PC-9 (cell line): ENCODE measurements at regions not wholly inside any gene's neighbourhood (a gene's known extent, or its start where the extent isn't known, plus 50 kb on each side); places are given as distances from the start of the nearest gene placed in this dataset.

Experiments
- BruUV-seq: library from RNA; stranded (reverse); fragments of 400-500 nt; replicated peaks from 2 replicates; lab custom pipeline; 2021; lab: Mats Ljungman, UMichigan
- CTCF ChIA-PET: fragments of 300-600 bp; sonication (Branson Sonifier 250); formaldehyde crosslinking; loops from one replicate; lab custom pipeline; 2022; ENCODE audit warnings: antibody characterized with exemption; lab: Charles Lee
- POLR2A ChIA-PET: fragments of 300-600 bp; sonication (Branson Sonifier 250); formaldehyde crosslinking; loops from one replicate; lab custom pipeline; 2022; ENCODE audit warnings: antibody characterized with exemption; ENCODE audit not compliant: unreplicated experiment; lab: Charles Lee
- DNase-seq, 2 experiments: peaks; one replicate each; pipeline versions ENCODE4 v3.0.0 to v3.0.0-alpha.2; 2015 to 2022; ENCODE audit warnings: mixed read lengths in 1 of 2
- H2AFZ ChIP-seq: fragments of 200-600 bp; sonication (generic); 2 replicates; pipeline ENCODE4 v1.8.1; 2017; ENCODE audit warnings: antibody characterized with exemption
- H3F3A ChIP-seq: fragments of 200-600 bp; sonication (generic); 2 replicates; pipeline ENCODE4 v1.8.1; 2017; ENCODE audit warnings: antibody characterized with exemption, mild to moderate bottlenecking, low read depth; ENCODE audit not compliant: insufficient read depth
- H3K27ac ChIP-seq: fragments of 200-600 bp; sonication (generic); 2 replicates; pipeline ENCODE4 v1.6.1; 2016; ENCODE audit warnings: mixed run types
- H3K27me3 ChIP-seq: fragments of 200-600 bp; sonication (generic); 2 replicates; pipeline ENCODE4 v1.6.1; 2016; ENCODE audit warnings: low read depth, mixed run types; ENCODE audit not compliant: insufficient read depth
- H3K36me3 ChIP-seq: fragments of 200-600 bp; sonication (generic); 2 replicates; pipeline ENCODE4 v1.6.1; 2016; ENCODE audit warnings: low read depth, mixed run types
- H3K4me1 ChIP-seq: fragments of 200-600 bp; sonication (generic); replicated peaks from 2 replicates; pipeline ENCODE4 v1.6.1; 2016; ENCODE audit warnings: mixed run types; ENCODE audit not compliant: insufficient read depth
- H3K4me2 ChIP-seq: fragments of 200-600 bp; sonication (generic); 2 replicates; pipeline ENCODE4 v1.6.1; 2017; ENCODE audit warnings: mixed run types
- H3K4me3 ChIP-seq: fragments of 200-600 bp; sonication (generic); 2 replicates; pipeline ENCODE4 v1.6.1; 2016; ENCODE audit warnings: mixed run types
- H3K79me2 ChIP-seq: fragments of 200-600 bp; sonication (generic); 2 replicates; pipeline ENCODE4 v1.6.1; 2017; ENCODE audit warnings: low read depth, mixed run types
- H3K9me2 ChIP-seq: fragments of 200-600 bp; sonication (generic); 2 replicates; pipeline ENCODE4 v1.8.1; 2017; ENCODE audit warnings: mild to moderate bottlenecking; ENCODE audit not compliant: insufficient read depth
- H3K9me3 ChIP-seq: fragments of 200-600 bp; sonication (generic); 2 replicates; pipeline ENCODE4 v1.8.1; 2016; ENCODE audit warnings: low read depth; ENCODE audit not compliant: insufficient read depth
- H4K20me1 ChIP-seq: fragments of 200-600 bp; sonication (generic); 2 replicates; pipeline ENCODE4 v1.8.1; 2017; ENCODE audit not compliant: insufficient read depth
- CTCF ChIP-seq: fragments of 200-600 bp; sonication (generic); conservative IDR thresholded peaks from 2 replicates; pipeline ENCODE4 v1.6.1; 2017; ENCODE audit warnings: mixed run types, antibody characterized with exemption, mild to moderate bottlenecking, moderate library complexity
- EZH2 ChIP-seq: fragments of 200-600 bp; sonication (generic); IDR thresholded peaks from 2 replicates; pipeline ENCODE4 v1.8.0; 2017; ENCODE audit warnings: antibody characterized with exemption, low read depth
- intact Hi-C: fragments of 100-400 bp; cut with micrococcal nuclease; formaldehyde crosslinking; loops from one replicate; pipeline ENCODE4 v1.10.0; 2022; ENCODE audit not compliant: unreplicated experiment

DNA sequence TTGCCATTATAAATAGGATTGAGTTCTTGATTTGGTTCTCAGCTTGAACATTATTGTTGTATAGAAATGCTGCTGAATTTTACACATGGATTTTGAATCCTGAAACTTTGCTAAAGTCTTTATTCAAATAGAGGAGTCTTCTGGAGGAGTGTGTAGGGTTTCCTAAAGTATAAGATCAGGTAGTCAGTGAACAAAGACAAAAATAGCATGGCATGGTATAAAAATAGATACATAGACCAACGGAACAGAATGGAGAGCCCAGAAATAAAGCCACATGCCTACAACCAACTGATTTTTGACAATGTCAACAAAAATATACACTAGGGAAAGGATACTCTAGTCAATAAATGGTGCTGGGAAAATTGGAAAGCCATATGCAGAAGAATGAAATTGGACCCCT, 740.1 kb downstream of the QKI start:
- DNase-seq: no peak
- TF ChIP-seq CTCF (no peak), EZH2 (no peak)
- Histone ChIP-seq H3K4me2 (no peak overlapping the region), H3K9me2 (no peaks in the 10 kb centered on the region), H3F3A (no peaks in the 10 kb centered on the region), H3K36me3 (no peaks in the 10 kb centered on the region), H2AFZ (no peak overlapping the region), H4K20me1 (no peaks in the 10 kb centered on the region), H3K79me2 (no peaks in the 10 kb centered on the region), H3K4me1 (no peaks in the 10 kb centered on the region), H3K9me3 (no peaks in the 10 kb centered on the region), H3K4me3 (no peak overlapping the region), H3K27ac (no peak overlapping the region), H3K27me3 (peaks cover 12% of the 10 kb centered on the region)
- POLR2A ChIA-PET: no interaction called here
- CTCF ChIA-PET: no interaction called here
- intact Hi-C loops: no loop called here
- no TSS peak for BruUV-seq

GRCh38 chr6:164152611-164153010, 738.1 kb downstream of the QKI start:
- intact Hi-C loops: no loop called here
- Histone ChIP-seq H2AFZ (no peak overlapping the region), H3F3A (no peaks in the 10 kb centered on the region), H3K9me3 (no peaks in the 10 kb centered on the region), H3K27ac (no peak overlapping the region), H3K79me2 (no peaks in the 10 kb centered on the region), H4K20me1 (no peaks in the 10 kb centered on the region), H3K4me3 (no peak overlapping the region), H3K27me3 (peaks cover 12% of the 10 kb centered on the region), H3K36me3 (no peaks in the 10 kb centered on the region), H3K9me2 (no peaks in the 10 kb centered on the region), H3K4me2 (no peak overlapping the region), H3K4me1 (no peaks in the 10 kb centered on the region)
- no TSS peak for BruUV-seq
- TF ChIP-seq EZH2 (no peak), CTCF (no peak)
- ChIA-PET CTCF (no interaction called here), POLR2A (no interaction called here)
- no peak for DNase-seq

DNA sequence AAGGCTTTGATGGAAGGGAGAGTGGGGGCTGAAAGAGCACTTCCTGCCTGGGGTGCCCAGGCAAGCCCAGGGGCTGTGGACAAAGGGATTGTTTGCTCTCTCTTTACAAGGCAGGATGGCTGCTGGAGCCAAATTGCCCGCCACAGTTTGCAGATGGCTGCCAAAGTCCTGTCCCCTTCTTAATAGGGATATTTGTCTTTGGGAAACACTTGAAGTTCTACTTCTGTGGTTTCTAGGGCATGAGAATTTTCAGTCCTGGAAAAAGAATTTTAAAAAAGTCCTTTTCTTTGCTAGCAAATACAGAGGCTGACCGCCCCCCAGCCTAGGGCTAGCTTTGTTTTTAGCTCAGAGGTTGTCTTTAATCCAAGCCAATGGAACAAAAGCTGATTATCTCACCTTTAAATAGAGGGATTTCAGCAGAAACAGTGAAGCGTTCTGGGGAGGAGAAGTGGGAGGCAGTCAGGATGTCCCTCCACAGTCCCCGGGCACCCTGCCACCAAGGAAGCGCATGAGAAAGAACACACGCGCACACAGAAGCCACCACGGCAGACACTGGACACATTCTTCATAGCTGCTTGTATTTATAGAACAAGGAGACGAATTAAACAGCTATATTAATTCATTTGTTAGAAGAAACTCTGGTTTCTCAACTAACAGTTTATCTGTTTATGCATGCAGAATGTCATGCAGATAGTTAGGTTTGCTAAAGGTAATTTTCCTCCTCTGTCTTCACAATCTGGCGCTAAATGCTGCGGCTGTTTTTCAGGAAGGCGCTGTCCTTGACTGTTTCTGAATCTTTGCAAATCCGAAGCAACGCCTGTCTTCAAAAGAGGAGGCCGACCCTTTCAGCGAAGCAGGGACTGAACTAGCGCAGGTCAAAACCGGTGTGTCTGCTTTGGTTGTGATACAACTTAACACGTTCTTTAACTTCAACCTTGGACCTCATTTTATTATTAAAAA, 736.9 kb downstream of the QKI start:
- ChIA-PET CTCF (no interaction called here), POLR2A (no interaction called here)
- H3K79me2 ChIP-seq: no peaks in the 10 kb centered on the region
- H3K4me1 ChIP-seq: no peaks in the 10 kb centered on the region
- peaks cover 12% of the 10 kb centered on the region for H3K27me3 ChIP-seq
- no peak for DNase-seq
- no peak overlapping the region for H2AFZ ChIP-seq
- BruUV-seq: no TSS peak
- no peak overlapping the region for H3K4me3 ChIP-seq
- no peak for TF ChIP-seq CTCF
- TF ChIP-seq EZH2: no peak
- H3K9me3 ChIP-seq: no peaks in the 10 kb centered on the region
- intact Hi-C loops: no loop called here
- H3K27ac ChIP-seq: no peak overlapping the region
- H4K20me1 ChIP-seq: no peaks in the 10 kb centered on the region
- no peaks in the 10 kb centered on the region for H3K36me3 ChIP-seq
- no peaks in the 10 kb centered on the region for H3K9me2 ChIP-seq
- H3K4me2 ChIP-seq: no peak overlapping the region
- no peaks in the 10 kb centered on the region for H3F3A ChIP-seq
